B cell (primary cell): ENCODE measurements at regions not wholly inside any gene's neighbourhood (a gene's known extent, or its start where the extent isn't known, plus 50 kb on each side); places are given as distances from the start of the nearest gene placed in this dataset.

Source experiments
- EZH2 ChIP-seq: IDR thresholded peaks from 2 replicates; pipeline ENCODE4 v1.6.1; 2012; ENCODE audit warnings: borderline replicate concordance, low read depth, mild to moderate bottlenecking, moderate library complexity, low read length; ENCODE audit not compliant: insufficient read depth, poor library complexity, severe bottlenecking
- TF ChIP-seq, protein P1 (sequence below): fragments of 200-600 bp; IDR thresholded peaks from one replicate; pipeline ENCODE4 v1.8.0; 2022; ENCODE audit warnings: antibody characterized with exemption, mild to moderate bottlenecking

- TF ChIP-seq, protein P1, sequence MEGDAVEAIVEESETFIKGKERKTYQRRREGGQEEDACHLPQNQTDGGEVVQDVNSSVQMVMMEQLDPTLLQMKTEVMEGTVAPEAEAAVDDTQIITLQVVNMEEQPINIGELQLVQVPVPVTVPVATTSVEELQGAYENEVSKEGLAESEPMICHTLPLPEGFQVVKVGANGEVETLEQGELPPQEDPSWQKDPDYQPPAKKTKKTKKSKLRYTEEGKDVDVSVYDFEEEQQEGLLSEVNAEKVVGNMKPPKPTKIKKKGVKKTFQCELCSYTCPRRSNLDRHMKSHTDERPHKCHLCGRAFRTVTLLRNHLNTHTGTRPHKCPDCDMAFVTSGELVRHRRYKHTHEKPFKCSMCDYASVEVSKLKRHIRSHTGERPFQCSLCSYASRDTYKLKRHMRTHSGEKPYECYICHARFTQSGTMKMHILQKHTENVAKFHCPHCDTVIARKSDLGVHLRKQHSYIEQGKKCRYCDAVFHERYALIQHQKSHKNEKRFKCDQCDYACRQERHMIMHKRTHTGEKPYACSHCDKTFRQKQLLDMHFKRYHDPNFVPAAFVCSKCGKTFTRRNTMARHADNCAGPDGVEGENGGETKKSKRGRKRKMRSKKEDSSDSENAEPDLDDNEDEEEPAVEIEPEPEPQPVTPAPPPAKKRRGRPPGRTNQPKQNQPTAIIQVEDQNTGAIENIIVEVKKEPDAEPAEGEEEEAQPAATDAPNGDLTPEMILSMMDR: no peak
- no peak for TF ChIP-seq EZH2
Measured at GRCh38 chr5:110323832-110324231, 402.6 kb downstream of the TMEM232 start.
